WTC11 (cell line): ENCODE measurements at regions not wholly inside any gene's neighbourhood (a gene's known extent, or its start where the extent isn't known, plus 50 kb on each side); places are given as distances from the start of the nearest gene placed in this dataset.

ENCODE experiments used
- ZBTB21 ChIP-seq: sonication (generic); formaldehyde crosslinking; IDR thresholded peaks from 2 replicates; pipeline ENCODE4 v1.8.1; 2023; ENCODE audit warnings: mild to moderate bottlenecking, missing genetic modification reagents, borderline replicate concordance
- ZNF232 ChIP-seq: sonication (generic); formaldehyde crosslinking; IDR thresholded peaks from 2 replicates; pipeline ENCODE4 v1.8.0; 2022; ENCODE audit warnings: mild to moderate bottlenecking, missing genetic modification reagents
- TF ChIP-seq, protein P1 (sequence below): fragments of 200-600 bp; IDR thresholded peaks from 2 replicates; pipeline ENCODE4 v1.8.0; 2022; ENCODE audit warnings: antibody characterized with exemption
- TF ChIP-seq, protein P2 (sequence below): sonication (generic); formaldehyde crosslinking; IDR thresholded peaks from 2 replicates; pipeline ENCODE4 v1.8.0; 2022; ENCODE audit warnings: mild to moderate bottlenecking, missing genetic modification reagents
- TF ChIP-seq, protein P3 (sequence below): sonication (generic); formaldehyde crosslinking; IDR thresholded peaks from 2 replicates; pipeline ENCODE4 v1.8.0; 2023; ENCODE audit warnings: mild to moderate bottlenecking, missing genetic modification reagents

DNA sequence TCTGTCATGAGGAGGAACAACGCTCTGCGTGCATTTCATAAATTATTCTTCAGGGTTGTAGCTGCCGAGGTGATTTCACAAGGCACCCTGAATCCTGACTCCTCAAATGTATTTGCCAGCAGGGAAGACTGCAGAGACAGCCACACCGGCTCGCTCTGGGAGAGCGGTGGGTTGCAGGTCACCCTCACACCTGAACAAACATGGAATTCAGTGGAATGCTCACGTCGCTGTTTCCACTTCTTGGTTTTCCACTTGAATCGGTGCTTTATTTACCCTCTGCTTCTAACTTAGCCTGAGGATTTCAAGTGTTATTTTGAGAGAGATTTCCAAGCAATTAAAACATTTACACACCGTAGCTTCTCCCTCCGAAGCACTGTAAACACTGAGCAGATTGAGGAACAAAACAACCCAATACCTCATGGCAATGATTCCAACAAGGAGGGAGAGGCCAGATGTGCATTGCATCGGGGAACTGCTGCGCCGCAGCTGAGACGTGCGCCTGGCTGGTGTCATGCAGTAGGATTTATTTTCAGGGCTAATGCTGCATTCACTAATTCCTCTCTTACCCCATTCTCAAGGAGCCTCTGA is 59.5 kb upstream of the GGTLC1 start:
- TF ChIP-seq, protein P1, sequence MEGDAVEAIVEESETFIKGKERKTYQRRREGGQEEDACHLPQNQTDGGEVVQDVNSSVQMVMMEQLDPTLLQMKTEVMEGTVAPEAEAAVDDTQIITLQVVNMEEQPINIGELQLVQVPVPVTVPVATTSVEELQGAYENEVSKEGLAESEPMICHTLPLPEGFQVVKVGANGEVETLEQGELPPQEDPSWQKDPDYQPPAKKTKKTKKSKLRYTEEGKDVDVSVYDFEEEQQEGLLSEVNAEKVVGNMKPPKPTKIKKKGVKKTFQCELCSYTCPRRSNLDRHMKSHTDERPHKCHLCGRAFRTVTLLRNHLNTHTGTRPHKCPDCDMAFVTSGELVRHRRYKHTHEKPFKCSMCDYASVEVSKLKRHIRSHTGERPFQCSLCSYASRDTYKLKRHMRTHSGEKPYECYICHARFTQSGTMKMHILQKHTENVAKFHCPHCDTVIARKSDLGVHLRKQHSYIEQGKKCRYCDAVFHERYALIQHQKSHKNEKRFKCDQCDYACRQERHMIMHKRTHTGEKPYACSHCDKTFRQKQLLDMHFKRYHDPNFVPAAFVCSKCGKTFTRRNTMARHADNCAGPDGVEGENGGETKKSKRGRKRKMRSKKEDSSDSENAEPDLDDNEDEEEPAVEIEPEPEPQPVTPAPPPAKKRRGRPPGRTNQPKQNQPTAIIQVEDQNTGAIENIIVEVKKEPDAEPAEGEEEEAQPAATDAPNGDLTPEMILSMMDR = no peak
- TF ChIP-seq ZBTB21 (CRISPR knock-in tag) (no peak), ZNF232 (CRISPR knock-in tag) (no peak)
- TF ChIP-seq, protein P2, sequence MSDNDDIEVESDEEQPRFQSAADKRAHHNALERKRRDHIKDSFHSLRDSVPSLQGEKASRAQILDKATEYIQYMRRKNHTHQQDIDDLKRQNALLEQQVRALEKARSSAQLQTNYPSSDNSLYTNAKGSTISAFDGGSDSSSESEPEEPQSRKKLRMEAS = no peak
- TF ChIP-seq, protein P3, sequence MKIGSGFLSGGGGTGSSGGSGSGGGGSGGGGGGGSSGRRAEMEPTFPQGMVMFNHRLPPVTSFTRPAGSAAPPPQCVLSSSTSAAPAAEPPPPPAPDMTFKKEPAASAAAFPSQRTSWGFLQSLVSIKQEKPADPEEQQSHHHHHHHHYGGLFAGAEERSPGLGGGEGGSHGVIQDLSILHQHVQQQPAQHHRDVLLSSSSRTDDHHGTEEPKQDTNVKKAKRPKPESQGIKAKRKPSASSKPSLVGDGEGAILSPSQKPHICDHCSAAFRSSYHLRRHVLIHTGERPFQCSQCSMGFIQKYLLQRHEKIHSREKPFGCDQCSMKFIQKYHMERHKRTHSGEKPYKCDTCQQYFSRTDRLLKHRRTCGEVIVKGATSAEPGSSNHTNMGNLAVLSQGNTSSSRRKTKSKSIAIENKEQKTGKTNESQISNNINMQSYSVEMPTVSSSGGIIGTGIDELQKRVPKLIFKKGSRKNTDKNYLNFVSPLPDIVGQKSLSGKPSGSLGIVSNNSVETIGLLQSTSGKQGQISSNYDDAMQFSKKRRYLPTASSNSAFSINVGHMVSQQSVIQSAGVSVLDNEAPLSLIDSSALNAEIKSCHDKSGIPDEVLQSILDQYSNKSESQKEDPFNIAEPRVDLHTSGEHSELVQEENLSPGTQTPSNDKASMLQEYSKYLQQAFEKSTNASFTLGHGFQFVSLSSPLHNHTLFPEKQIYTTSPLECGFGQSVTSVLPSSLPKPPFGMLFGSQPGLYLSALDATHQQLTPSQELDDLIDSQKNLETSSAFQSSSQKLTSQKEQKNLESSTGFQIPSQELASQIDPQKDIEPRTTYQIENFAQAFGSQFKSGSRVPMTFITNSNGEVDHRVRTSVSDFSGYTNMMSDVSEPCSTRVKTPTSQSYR (CRISPR knock-in tag) = no peak
